GM19324 (cell line): ENCODE measurements at regions not wholly inside any gene's neighbourhood (a gene's known extent, or its start where the extent isn't known, plus 50 kb on each side); places are given as distances from the start of the nearest gene placed in this dataset.

Source experiments
- ATAC-seq: cut with Tn5 transposase; IDR thresholded peaks from one replicate; pipeline ENCODE4 v1.9.1; 2021; ENCODE audit warnings: mild to moderate bottlenecking, moderate library complexity; ENCODE audit not compliant: unreplicated experiment, low FRiP score

GRCh38 chr1:56359056-56359455 is 220.3 kb downstream of the PLPP3 start:
- ATAC-seq = no peak

GRCh38 chr1:56357927-56358690 is 221.3 kb downstream of the PLPP3 start:
- ATAC-seq = no peak

DNA sequence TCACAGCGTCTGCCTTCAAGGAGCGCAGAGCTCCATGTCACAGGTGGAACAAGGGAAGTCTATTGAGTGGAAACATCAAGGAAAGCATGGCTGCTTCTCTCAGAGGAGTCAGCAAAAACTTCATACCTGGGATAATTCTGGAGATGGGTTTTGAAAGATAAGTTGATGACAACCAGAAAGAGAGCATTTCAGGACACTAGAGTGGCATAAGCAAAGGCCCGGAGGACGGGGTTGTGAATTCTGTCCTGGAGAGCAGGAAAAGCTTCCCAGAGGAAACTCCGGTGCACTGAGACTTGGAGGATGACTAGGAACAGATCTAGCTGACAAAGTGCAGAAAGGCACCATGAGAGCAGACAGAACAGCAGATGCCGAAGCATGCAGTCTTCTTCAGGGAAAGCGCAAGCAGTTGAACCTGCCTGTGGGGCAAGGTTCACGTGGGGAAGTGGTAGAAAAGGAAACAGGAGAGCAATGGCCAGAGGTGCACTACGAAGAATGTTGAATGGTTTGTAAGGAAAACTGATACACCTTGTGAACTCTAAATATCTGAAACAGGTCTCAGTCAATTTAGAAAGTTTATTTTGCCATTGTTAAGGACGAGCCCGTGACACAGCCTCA is 222.9 kb downstream of the PLPP3 start:
- no peak for ATAC-seq

DNA sequence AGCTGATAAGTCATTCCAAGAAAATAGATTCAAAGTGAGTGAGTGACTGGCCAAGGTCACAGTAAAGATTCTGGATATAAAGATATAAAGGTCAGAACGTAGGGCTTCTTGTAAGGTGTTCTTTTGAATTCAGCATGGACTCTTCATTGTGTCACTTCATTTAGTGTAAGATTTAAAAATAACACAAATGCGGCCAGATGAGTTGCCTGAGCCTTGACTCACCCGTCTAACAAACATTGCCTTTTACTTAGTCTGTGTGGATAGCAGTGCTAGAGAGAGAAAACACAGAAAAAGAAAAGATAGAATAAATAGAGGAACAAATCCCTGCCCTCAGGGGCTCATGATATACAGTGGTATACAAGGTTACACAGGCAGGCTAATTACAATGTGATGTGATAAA is 223.4 kb downstream of the PLPP3 start:
- ATAC-seq = no peak

GRCh38 chr1:56355422-56355821 is 223.9 kb downstream of the PLPP3 start:
- no peak for ATAC-seq

- no peak for ATAC-seq
These were observed 233.5 kb downstream of the PLPP3 start for GRCh38 chr1:56345831-56346230.

DNA sequence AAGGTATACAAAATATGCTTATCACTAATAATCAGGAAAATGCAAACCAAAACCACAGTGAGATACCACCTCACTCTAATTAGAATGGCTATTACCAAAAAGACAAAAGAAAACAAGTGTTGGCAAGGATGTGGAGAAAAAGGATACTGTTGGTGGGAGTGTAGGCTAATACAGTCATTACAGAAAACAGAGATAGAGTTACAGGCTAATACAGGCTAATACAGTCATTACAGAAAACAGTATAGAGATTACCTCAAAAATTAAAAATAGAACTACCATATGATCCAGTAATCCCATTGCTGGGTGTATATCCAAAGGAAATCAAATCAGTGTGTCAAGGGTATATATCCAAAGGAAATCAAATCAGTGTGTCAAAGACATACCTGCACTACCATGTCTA is 238.4 kb downstream of the PLPP3 start:
- no peak for ATAC-seq

- ATAC-seq = no peak
These were observed 239.4 kb downstream of the PLPP3 start for GRCh38 chr1:56339786-56340465.

DNA sequence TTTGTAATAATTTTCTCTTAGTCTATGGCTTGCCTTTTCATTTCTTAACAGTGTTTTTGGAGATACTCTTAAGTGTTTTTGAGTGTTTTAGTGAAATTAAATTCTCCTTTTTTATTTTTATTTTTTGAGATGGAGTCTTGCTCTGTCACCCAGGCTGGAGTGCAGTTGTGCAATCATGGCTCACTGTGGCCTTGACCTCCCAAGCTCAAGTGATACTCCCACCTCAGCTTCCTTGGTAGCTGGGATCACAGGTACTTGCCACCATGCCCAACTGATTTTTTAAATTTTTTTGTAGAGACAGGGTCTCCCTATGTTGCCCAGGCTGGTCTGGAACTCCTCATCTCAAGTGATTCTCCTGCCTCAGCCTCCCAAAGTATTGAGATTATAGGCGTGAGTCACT is 240.3 kb downstream of the PLPP3 start:
- no peak for ATAC-seq

- no peak for ATAC-seq
These were observed 242.4 kb downstream of the PLPP3 start for GRCh38 chr1:56336982-56337381.

DNA sequence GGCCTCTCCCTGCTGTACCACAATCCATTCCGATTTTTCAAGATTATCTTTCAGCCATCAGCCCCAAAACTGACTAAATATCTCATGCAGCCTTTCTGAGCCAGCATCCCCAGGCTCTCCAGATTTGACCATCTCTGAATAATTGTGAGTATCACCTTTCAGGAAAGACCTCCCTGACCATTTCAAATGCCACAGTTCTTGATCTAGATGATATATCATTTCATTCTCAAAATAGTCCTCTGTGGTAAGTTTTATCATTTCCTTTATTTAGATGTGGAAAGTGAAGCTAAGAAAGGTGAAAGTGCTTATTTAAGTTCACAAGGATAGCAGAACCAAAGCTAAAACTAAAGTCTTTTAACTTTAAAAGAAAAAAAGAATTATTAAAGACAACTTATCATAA is 244.0 kb downstream of the PLPP3 start:
- no peak for ATAC-seq

- ATAC-seq = no peak
These were observed 245.3 kb downstream of the PLPP3 start for GRCh38 chr1:56334047-56334446.

DNA sequence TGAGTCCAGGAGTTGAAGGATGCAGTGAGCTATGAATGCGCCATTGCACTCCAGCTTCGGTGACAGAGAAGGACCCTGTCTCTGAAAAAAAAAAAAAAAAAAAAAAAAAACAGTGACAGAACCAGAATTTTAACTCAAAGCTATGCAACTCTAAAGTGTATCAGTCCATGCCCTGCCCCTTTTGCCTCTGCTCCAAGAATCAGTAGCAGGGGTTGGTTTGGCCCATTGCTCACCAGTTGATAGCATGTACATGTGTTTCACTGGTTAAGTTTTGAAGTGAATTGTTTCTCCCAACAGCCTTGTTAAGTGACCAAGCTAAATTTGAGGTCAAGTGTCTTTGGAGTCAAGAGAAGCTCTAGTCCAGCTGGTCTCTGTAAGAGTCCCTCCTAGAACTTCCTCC is 245.9 kb downstream of the PLPP3 start:
- no peak for ATAC-seq

- ATAC-seq = no peak
These were observed 247.3 kb downstream of the PLPP3 start for GRCh38 chr1:56331892-56332567.

GRCh38 chr1:56331207-56331891 is 248.0 kb downstream of the PLPP3 start:
- no peak for ATAC-seq

DNA sequence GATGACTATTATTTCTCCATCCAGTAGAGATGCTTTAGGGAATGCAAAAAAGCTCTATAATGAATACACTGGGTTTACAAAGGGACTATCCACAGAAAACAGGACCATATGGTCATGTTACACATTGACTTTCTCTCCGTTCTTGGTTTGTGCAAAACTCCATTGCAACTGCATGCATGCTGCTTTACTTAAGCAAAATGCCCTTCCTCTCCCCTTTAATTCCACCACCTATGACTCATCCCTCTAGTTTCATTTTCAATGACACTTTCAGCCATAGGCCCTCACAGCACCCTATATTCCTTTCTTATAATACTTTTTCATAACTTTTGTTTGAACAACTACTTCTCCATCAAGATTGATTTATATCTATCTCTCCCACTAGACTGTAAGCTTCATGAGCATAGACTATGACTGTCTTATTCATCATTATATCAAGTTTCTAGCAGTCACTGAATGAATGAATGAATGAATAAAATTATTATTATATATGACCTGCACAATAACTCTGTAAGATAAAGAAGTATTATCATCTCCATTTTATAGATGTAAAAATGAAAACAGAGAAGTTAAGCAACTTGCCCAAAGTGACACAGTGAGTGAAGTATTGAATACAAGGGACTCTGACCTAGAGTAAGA is 248.9 kb downstream of the PLPP3 start:
- peak; percentile 69 for ATAC-seq

DNA sequence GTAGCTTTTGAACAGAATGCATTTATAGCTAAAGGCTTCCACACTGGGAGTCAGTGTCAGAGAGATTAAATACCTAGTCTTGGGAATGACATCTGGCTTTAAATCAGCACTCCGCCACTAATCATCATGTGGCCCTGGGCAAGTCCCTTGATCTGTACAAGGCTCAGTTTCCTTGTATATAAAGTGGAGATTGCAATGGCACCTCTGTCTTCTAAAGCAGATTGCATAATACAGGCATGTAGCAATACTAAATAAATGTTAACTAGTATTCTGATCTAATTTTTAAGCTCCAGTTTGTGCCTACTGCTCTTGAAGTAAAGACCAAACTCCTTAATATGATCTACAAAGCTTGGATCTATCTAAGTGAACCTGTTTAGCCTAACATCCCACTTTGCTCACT is 249.4 kb downstream of the PLPP3 start:
- no peak for ATAC-seq

GRCh38 chr1:56327195-56327594 is 252.2 kb downstream of the PLPP3 start:
- no peak for ATAC-seq

DNA sequence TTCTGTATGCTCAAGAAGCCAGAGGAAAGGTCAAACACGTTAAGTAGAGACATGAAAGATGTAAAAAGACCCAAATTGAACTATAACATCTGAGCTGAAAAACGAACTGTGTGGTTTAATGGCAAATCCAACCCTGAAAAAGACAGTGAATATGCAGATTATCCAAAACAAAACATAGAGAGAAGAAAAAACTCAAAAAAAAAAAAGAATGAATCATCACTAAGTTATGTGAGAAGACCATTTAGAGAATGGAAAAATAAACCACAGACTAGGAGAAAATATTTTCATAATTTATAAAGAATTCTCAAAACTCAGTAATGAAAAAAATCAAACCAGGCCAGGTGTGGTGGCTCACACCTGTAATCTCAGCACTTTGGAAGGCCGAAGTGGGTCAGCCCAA is 253.3 kb downstream of the PLPP3 start:
- ATAC-seq = no peak

DNA sequence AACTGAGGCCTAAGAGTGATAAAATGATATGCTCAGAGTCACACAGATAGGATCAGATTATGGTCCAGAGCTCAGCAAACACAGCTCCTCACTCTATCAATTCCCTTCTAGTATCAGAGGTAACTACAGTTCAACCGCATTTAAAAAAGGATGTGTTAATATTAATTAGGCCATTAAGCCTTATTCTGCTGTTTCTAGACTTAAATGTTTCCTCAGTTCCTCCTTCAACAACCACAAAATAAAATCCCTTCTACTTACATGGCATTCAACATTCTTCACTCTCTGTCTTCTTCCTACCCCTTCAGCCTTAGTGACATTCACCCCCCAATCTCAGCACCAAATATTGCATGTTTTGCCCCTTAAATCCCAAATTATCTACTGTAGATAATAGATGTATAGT is 254.9 kb downstream of the PLPP3 start:
- no peak for ATAC-seq
